ENCODE measurements at regions not wholly inside any gene's neighbourhood (a gene's known extent, or its start where the extent isn't known, plus 50 kb on each side); places are given as distances from the start of the nearest gene placed in this dataset.
A peak's percentile ranks its signal among the peaks of the same experiment; 100 is the strongest.

DNA sequence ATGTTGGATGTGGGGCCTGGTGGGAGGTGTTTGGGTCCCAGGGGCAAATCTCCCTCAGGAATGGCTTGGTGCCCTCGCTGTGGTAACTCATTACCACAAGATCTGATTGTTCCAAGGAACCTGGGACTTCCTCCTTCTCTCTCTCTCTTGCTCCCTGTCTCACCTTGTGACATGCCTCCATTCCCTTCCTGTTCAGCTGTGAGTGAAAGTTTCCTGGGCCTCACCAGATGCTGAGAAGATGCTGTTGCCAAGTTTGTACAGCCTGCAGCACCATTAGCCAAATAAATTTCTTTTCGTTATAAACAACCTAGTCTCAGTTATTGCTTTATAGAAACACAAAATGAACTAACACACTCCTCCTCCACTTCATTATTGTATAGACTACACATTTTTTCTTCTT is 759.8 kb upstream of the MDGA2 start:
- no peak overlapping the region for H3K27ac ChIP-seq
- no peak overlapping the region for H3K4me3 ChIP-seq
- no peaks in the 10 kb centered on the region for H3K27me3 ChIP-seq
- H3K9me3 ChIP-seq (replicated peaks): no peaks in the 10 kb centered on the region
- 0 out of 2 replicates have a peak, but pooled peaks cover 2% of the 10 kb centered on the region for H3K4me1 ChIP-seq
- no peaks in the 10 kb centered on the region for H3K36me3 ChIP-seq
- DNase-seq: peak in 1 of 2 experiments; percentile 24

DNA sequence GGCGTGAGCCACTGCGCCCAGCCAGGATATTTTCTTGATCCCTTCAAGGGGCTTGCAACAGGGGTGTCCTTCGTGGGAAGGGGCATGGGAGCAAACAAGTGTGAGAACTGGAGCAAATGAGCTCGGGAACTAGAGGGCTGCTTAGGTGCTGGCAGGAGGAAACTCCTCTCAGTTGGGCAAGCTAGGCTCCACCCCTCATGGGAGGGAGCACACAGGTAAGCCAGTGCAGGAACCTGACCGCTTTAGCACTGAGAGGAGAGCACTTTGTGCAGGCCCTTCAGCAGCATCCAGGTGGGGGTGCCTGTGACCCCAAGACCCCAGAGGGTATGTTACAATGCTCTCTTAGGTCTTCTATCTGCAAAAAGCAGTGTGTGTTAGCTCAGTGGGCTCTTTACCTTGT is 755.4 kb upstream of the MDGA2 start:
- 0 out of 2 replicates have a peak, but pooled peaks cover 2% of the 10 kb centered on the region for H3K4me1 ChIP-seq
- no peak for DNase-seq
- no peaks in the 10 kb centered on the region for H3K36me3 ChIP-seq
- no peak overlapping the region for H3K4me3 ChIP-seq
- no peaks in the 10 kb centered on the region for H3K27me3 ChIP-seq
- no peaks in the 10 kb centered on the region for H3K9me3 ChIP-seq (replicated peaks)
- H3K27ac ChIP-seq: no peak overlapping the region

DNA sequence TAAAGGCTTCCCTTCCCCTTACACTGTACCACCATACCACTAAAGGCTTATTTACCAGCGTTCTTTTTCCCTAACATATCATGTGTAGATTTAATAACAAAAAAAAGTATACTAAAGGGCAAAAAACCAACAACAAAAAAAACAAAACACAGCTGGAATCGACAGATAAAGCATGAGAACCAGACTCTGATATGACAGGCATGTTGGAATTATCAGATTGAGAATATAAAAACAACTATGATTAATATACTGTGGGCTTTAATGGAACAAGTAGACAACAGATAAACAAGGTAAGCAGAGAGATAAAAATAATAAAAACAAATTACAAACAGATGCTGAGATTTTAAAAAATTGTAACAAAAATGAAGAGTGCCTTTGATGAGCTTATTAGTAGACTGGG is 754.1 kb upstream of the MDGA2 start:
- H3K27ac ChIP-seq: no peak overlapping the region

GRCh38 chr14:48417715-48418500 is 742.5 kb upstream of the MDGA2 start:
- H3K27ac ChIP-seq: no peak overlapping the region
- no peaks in the 10 kb centered on the region for H3K36me3 ChIP-seq
- no peaks in the 10 kb centered on the region for H3K4me1 ChIP-seq
- DNase-seq: no peak
- H3K27me3 ChIP-seq: no peaks in the 10 kb centered on the region
- H3K4me3 ChIP-seq: no peak overlapping the region
- H3K9me3 ChIP-seq (replicated peaks): peaks cover 2% of the 10 kb centered on the region; the same call in 1 of the 2 replicates

More for the DNA sequence above, 754.1 kb upstream of the MDGA2 start:
- no peak for DNase-seq
- H3K27me3 ChIP-seq: no peaks in the 10 kb centered on the region
- H3K36me3 ChIP-seq: no peaks in the 10 kb centered on the region
- H3K4me3 ChIP-seq: no peak overlapping the region
- H3K4me1 ChIP-seq: no peaks in the 10 kb centered on the region
- no peaks in the 10 kb centered on the region for H3K9me3 ChIP-seq (replicated peaks)

GRCh38 chr14:48401321-48401720 is 725.9 kb upstream of the MDGA2 start:
- DNase-seq: no peak
- Histone ChIP-seq H3K27ac (no peak overlapping the region), H3K9me3 (replicated peaks) (no peaks in the 10 kb centered on the region)

GRCh38 chr14:48398675-48399282 is 723.4 kb upstream of the MDGA2 start:
- no peaks in the 10 kb centered on the region for H3K9me3 ChIP-seq (replicated peaks)
- H3K27ac ChIP-seq: no peak overlapping the region
- H3K27me3 ChIP-seq: no peaks in the 10 kb centered on the region
- H3K4me3 ChIP-seq: no peak overlapping the region
- no peaks in the 10 kb centered on the region for H3K36me3 ChIP-seq
- H3K4me1 ChIP-seq: no peaks in the 10 kb centered on the region
- DNase-seq: peak; percentile 5 to 65

More at GRCh38 chr14:48401321-48401720, 725.9 kb upstream of the MDGA2 start:
- Histone ChIP-seq H3K4me1 (no peaks in the 10 kb centered on the region), H3K27me3 (no peaks in the 10 kb centered on the region), H3K36me3 (no peaks in the 10 kb centered on the region), H3K4me3 (no peak overlapping the region)

DNA sequence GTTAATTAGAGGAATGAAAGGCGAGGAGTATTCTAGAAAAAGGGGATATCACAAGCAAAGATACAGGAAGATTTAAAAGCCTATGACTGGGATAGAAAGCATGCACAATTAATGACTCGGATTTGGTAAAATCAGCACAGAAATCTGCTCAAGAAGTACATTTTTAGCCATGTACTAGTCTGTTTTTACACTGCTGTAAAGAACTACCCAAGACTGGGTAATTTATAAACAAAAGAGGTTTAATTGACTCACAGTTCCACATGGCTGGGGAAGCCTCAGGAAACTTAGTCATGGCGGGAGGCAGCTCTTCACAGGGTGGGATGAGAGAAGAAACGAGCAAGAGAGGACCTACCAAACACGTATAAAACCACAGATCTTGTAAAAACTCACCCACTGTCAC is 716.3 kb upstream of the MDGA2 start:
- Histone ChIP-seq H3K27ac (no peak overlapping the region), H3K4me3 (no peak overlapping the region), H3K9me3 (replicated peaks) (no peaks in the 10 kb centered on the region), H3K27me3 (no peaks in the 10 kb centered on the region), H3K4me1 (no peaks in the 10 kb centered on the region), H3K36me3 (no peaks in the 10 kb centered on the region)
- DNase-seq: no peak

- no peaks in the 10 kb centered on the region for H3K9me3 ChIP-seq (replicated peaks)
- H3K27me3 ChIP-seq: no peaks in the 10 kb centered on the region
- DNase-seq: no peak
- H3K27ac ChIP-seq: no peak overlapping the region
- H3K4me3 ChIP-seq: no peak overlapping the region
- no peaks in the 10 kb centered on the region for H3K36me3 ChIP-seq
- no peaks in the 10 kb centered on the region for H3K4me1 ChIP-seq
Observed at GRCh38 chr14:48390346-48390745, 714.9 kb upstream of the MDGA2 start.

- no peaks in the 10 kb centered on the region for H3K9me3 ChIP-seq (replicated peaks)
- no peaks in the 10 kb centered on the region for H3K27me3 ChIP-seq
- no peaks in the 10 kb centered on the region for H3K36me3 ChIP-seq
- no peak overlapping the region for H3K4me3 ChIP-seq
- H3K27ac ChIP-seq: no peak overlapping the region
- no peak for DNase-seq
- no peaks in the 10 kb centered on the region for H3K4me1 ChIP-seq
Observed at GRCh38 chr14:48384821-48385220, 709.4 kb upstream of the MDGA2 start.

- H3K27ac ChIP-seq: no peak overlapping the region
- no peaks in the 10 kb centered on the region for H3K4me1 ChIP-seq
- no peaks in the 10 kb centered on the region for H3K36me3 ChIP-seq
- no peaks in the 10 kb centered on the region for H3K9me3 ChIP-seq (replicated peaks)
- no peaks in the 10 kb centered on the region for H3K27me3 ChIP-seq
- no peak overlapping the region for H3K4me3 ChIP-seq
- no peak for DNase-seq
Observed at GRCh38 chr14:48382961-48383360, 707.6 kb upstream of the MDGA2 start.

- DNase-seq: no peak
- H3K4me3 ChIP-seq: no peak overlapping the region
- no peaks in the 10 kb centered on the region for H3K27me3 ChIP-seq
- no peak overlapping the region for H3K27ac ChIP-seq
- H3K36me3 ChIP-seq: no peaks in the 10 kb centered on the region
- H3K4me1 ChIP-seq: peaks cover 10% of the 10 kb centered on the region; the same call in 1 of the 2 replicates
- H3K9me3 ChIP-seq (replicated peaks): no peaks in the 10 kb centered on the region
Observed at GRCh38 chr14:48378541-48378940, 703.1 kb upstream of the MDGA2 start.

DNA sequence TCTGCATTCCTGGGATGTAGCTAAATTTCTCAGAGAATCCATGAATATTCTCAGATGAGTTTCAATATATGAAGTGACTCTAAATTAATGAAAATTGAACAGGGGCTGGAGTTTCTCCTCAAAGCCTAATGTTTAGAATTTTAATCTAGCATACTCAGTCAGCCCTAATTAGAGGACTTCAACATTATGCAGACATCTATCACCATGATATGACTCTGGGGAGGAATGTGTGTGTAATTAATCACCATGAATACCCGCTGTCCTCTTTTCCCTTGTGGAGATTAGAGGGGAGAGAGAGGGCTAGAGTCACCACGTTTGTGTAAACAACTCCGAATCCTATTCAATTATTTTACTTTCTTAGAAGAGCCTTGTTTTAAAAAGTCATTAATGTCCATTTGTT is 698.6 kb upstream of the MDGA2 start:
- no peak overlapping the region for H3K27ac ChIP-seq
- no peaks in the 10 kb centered on the region for H3K36me3 ChIP-seq
- DNase-seq: peak in 1 of 2 experiments; percentile 12
- H3K4me3 ChIP-seq: no peak overlapping the region
- H3K4me1 ChIP-seq: peaks cover 10% of the 10 kb centered on the region; the same call in 1 of the 2 replicates
- no peaks in the 10 kb centered on the region for H3K27me3 ChIP-seq
- H3K9me3 ChIP-seq (replicated peaks): no peaks in the 10 kb centered on the region

DNA sequence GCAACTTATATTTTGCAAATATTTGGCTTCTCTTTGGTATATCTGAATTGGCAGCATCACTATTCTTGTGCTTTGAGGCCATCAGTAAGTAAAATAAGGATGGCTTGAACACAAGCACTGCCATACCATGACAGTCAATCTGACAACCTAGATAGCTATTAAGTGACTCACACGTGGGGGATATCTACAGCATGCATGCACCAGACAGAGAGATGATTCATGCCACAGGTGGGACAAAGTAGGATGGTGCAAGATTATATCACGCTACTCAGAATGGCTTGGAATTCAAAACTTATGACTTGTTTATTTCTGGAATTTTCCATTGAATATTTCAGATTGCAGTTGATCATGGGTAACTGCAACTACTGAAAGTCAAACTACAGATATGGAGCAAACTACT is 675.6 kb upstream of the MDGA2 start:
- H3K27ac ChIP-seq: no peak overlapping the region
- H3K4me3 ChIP-seq: no peak overlapping the region
- H3K9me3 ChIP-seq (replicated peaks): no peaks in the 10 kb centered on the region
- peak; percentile 3 to 9 for DNase-seq
- H3K27me3 ChIP-seq: no peaks in the 10 kb centered on the region
- no peaks in the 10 kb centered on the region for H3K36me3 ChIP-seq
- no peaks in the 10 kb centered on the region; the same call in 1 of the 2 replicates for H3K4me1 ChIP-seq

GRCh38 chr14:48349689-48350088 is 674.3 kb upstream of the MDGA2 start:
- Histone ChIP-seq H3K4me1 (no peaks in the 10 kb centered on the region; the same call in 1 of the 2 replicates), H3K27ac (no peak overlapping the region), H3K4me3 (no peak overlapping the region), H3K27me3 (no peaks in the 10 kb centered on the region), H3K36me3 (no peaks in the 10 kb centered on the region), H3K9me3 (replicated peaks) (no peaks in the 10 kb centered on the region)
- no peak for DNase-seq

DNA sequence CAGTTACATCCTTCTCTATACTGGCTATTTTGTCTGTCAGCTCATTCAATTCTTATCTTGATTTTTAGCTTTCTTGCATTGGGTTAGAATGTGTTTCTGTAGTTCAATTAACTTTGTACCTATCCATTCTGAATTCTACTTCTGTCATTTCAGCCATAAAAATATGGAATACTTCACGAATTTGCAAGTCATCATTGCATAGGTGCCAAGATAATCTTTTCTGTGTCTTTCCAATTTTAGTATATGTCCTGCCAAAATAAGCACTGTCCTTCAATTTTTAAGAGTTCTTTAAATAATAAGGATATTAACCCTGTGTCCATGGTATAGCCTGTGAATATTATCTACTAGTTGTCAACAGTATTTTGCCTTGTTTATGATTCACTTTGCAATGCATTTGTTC is 665.7 kb upstream of the MDGA2 start:
- H3K9me3 ChIP-seq (replicated peaks): no peaks in the 10 kb centered on the region
- DNase-seq: no peak
- no peaks in the 10 kb centered on the region for H3K36me3 ChIP-seq
- no peak overlapping the region for H3K27ac ChIP-seq
- no peak overlapping the region for H3K4me3 ChIP-seq
- no peaks in the 10 kb centered on the region for H3K4me1 ChIP-seq
- H3K27me3 ChIP-seq: no peaks in the 10 kb centered on the region
